SK-N-SH (cell line): ENCODE measurements at regions not wholly inside any gene's neighbourhood (a gene's known extent, or its start where the extent isn't known, plus 50 kb on each side); places are given as distances from the start of the nearest gene placed in this dataset.

Experiments used
- CTCF ChIA-PET: fragments of 300-600, 350-600 bp; formaldehyde crosslinking; extraction: SDS; loops from one replicate; lab custom pipeline; 2021; lab: Yijun Ruan, JAX
- POLR2A ChIA-PET: fragments of 350-600 bp; sonication (Branson Sonifier 250); formaldehyde crosslinking; extraction: SDS; loops from one replicate; lab custom pipeline; 2020; ENCODE audit warnings: antibody characterized with exemption, inconsistent platforms; lab: Yijun Ruan, JAX
- DNase-seq: peaks from one replicate; pipeline ENCODE4 v3.0.0; 2012
- H2AFZ ChIP-seq: fragments of 200-600 bp; sonication (generic); 2 replicates; pipeline ENCODE4 v1.8.1; 2016; ENCODE audit warnings: antibody characterized with exemption, mild to moderate bottlenecking, low read depth
- H3F3A ChIP-seq: fragments of 200-600 bp; sonication (generic); replicated peaks from 2 replicates; pipeline ENCODE3; 2016; ENCODE audit warnings: antibody characterized with exemption, mild to moderate bottlenecking; ENCODE audit not compliant: insufficient read depth
- H3K27ac ChIP-seq, 2 experiments: fragments of 200-500 bp in 1 of 2; fragments of 200-600 bp in 1 of 2; sonication (Bioruptor generic) in 1 of 2; sonication (generic), shearing (Covaris generic) in 1 of 2; 2 replicates each; pipeline versions ENCODE4 v1.5.1 to v1.6.1; 2014 to 2016; ENCODE audit warnings: low read depth in 2 of 2, inconsistent platforms in 1 of 2, low read length in 1 of 2, mild to moderate bottlenecking in 1 of 2, mixed read lengths in 1 of 2
- H3K27me3 ChIP-seq: fragments of 200-600 bp; sonication (generic), shearing (Covaris generic); 2 replicates; pipeline ENCODE4 v1.6.1; 2016; ENCODE audit warnings: mixed run types; ENCODE audit not compliant: insufficient read depth
- H3K36me3 ChIP-seq, 2 experiments: fragments of 200-500 bp in 1 of 2; fragments of 200-600 bp in 1 of 2; sonication (Bioruptor generic) in 1 of 2; sonication (generic) in 1 of 2; replicated peaks in 1 of 2; 2 replicates each; pipeline versions ENCODE3 to v1.5.1; 2014 to 2016; ENCODE audit warnings: low read length in 1 of 2, mild to moderate bottlenecking in 1 of 2; ENCODE audit not compliant: insufficient read depth in 2 of 2, control insufficient read depth in 1 of 2
- H3K4me1 ChIP-seq, 2 experiments: fragments of 200-500 bp in 1 of 2; fragments of 200-600 bp in 1 of 2; sonication (Bioruptor generic) in 1 of 2; sonication (generic), shearing (Covaris generic) in 1 of 2; 2 replicates each; pipeline versions ENCODE4 v1.5.1 to v1.6.1; 2014 to 2016; ENCODE audit warnings: low read depth in 1 of 2, low read length in 1 of 2, mixed run types in 1 of 2; ENCODE audit not compliant: insufficient read depth in 2 of 2, control insufficient read depth in 1 of 2
- H3K4me2 ChIP-seq: fragments of 200-600 bp; sonication (generic), shearing (Covaris generic); 2 replicates; pipeline ENCODE4 v1.6.1; 2017; ENCODE audit warnings: mixed run types
- H3K4me3 ChIP-seq, 2 experiments: fragments of 200-500 bp in 1 of 2; fragments of 200-600 bp in 1 of 2; sonication (Bioruptor generic) in 1 of 2; sonication (generic), shearing (Covaris generic) in 1 of 2; 2 replicates each; pipeline versions ENCODE4 v1.5.1 to v1.8.1; 2014 to 2016; ENCODE audit warnings: low read depth in 2 of 2, inconsistent platforms in 1 of 2, low read length in 1 of 2, mild to moderate bottlenecking in 1 of 2, mixed read lengths in 1 of 2, moderate library complexity in 1 of 2
- H3K79me2 ChIP-seq: fragments of 200-600 bp; sonication (generic); 2 replicates; pipeline ENCODE4 v1.8.1; 2017; ENCODE audit warnings: mild to moderate bottlenecking; ENCODE audit not compliant: insufficient read depth
- H3K9ac ChIP-seq: fragments of 200-600 bp; sonication (generic); 2 replicates; pipeline ENCODE4 v1.6.1; 2017; ENCODE audit warnings: mixed run types
- H3K9me2 ChIP-seq: fragments of 200-600 bp; sonication (generic); 2 replicates; pipeline ENCODE4 v1.6.1; 2017; ENCODE audit warnings: mixed run types
- H3K9me3 ChIP-seq: fragments of 200-600 bp; sonication (generic); 2 replicates; pipeline ENCODE4 v1.6.1; 2017; ENCODE audit warnings: mixed run types, mild to moderate bottlenecking, moderate library complexity
- H4K20me1 ChIP-seq: fragments of 200-600 bp; sonication (generic); 2 replicates; pipeline ENCODE4 v1.6.1; 2017; ENCODE audit warnings: mild to moderate bottlenecking, mixed run types; ENCODE audit not compliant: insufficient read depth
- CTCF ChIP-seq: fragments of 200-600 bp; sonication (generic); IDR thresholded peaks from 2 replicates; pipeline ENCODE4 v1.6.1; 2017; ENCODE audit warnings: antibody characterized with exemption, mild to moderate bottlenecking, moderate library complexity
- FOSL2 ChIP-seq: IDR thresholded peaks from 2 replicates; pipeline ENCODE4 v1.4.0; 2012; ENCODE audit warnings: low read depth, mild to moderate bottlenecking, moderate library complexity, borderline replicate concordance
- FOXM1 ChIP-seq: IDR thresholded peaks from 2 replicates; pipeline ENCODE4 v1.4.0; 2012; ENCODE audit warnings: low read depth, mild to moderate bottlenecking
- GATA2 ChIP-seq: sonication (generic); formaldehyde crosslinking; IDR thresholded peaks from 2 replicates; pipeline ENCODE4 v1.5.0; 2020; ENCODE audit warnings: mild to moderate bottlenecking, missing genetic modification reagents
- IRF3 ChIP-seq: fragments of 150-350 bp; IDR thresholded peaks from 2 replicates; pipeline ENCODE4 v1.6.1; 2016; ENCODE audit warnings: mild to moderate bottlenecking, low read depth, low read length
- JUND ChIP-seq: IDR thresholded peaks from 2 replicates; pipeline ENCODE4 v1.4.0; 2012
- NRF1 ChIP-seq: IDR thresholded peaks from 2 replicates; pipeline ENCODE4 v1.6.1; 2012; ENCODE audit warnings: low read depth, mild to moderate bottlenecking, low read length
- PBX3 ChIP-seq: IDR thresholded peaks from 2 replicates; pipeline ENCODE4; 2012
- REST ChIP-seq: IDR thresholded peaks from 2 replicates; pipeline ENCODE4 v1.6.1; 2012; ENCODE audit warnings: mild to moderate bottlenecking, low read depth, low read length, moderate library complexity
- RFX5 ChIP-seq: IDR thresholded peaks from 2 replicates; pipeline ENCODE4 v1.6.1; 2012; ENCODE audit warnings: mild to moderate bottlenecking, improper control_type of control experiment, low read length
- RXRA ChIP-seq: IDR thresholded peaks from 2 replicates; pipeline ENCODE4 v1.4.0; 2012; ENCODE audit warnings: low read depth, mild to moderate bottlenecking, borderline replicate concordance
- SMC3 ChIP-seq: IDR thresholded peaks from 2 replicates; pipeline ENCODE4 v1.6.1; 2012; ENCODE audit warnings: low read depth, low read length, improper control_type of control experiment
- TCF12 ChIP-seq: IDR thresholded peaks from 2 replicates; pipeline ENCODE4 v1.4.0; 2012
- TEAD4 ChIP-seq: IDR thresholded peaks from 2 replicates; pipeline ENCODE4 v1.4.0; 2012; ENCODE audit warnings: mild to moderate bottlenecking, borderline replicate concordance; ENCODE audit not compliant: insufficient read depth
- YY1 ChIP-seq: IDR thresholded peaks from 2 replicates; pipeline ENCODE4 v1.4.0; 2012; ENCODE audit warnings: low read depth, mild to moderate bottlenecking
- WGBS: methylation state at CpG from one replicate; pipeline ENCODE4 v1.1.6; 2017; ENCODE audit warnings: low lambda C conversion rate; 5-methylcytosine and 5-hydroxymethylcytosine counted together

- TF ChIP-seq REST (no peak), FOXM1 (no peak), IRF3 (no peak)
Observed at GRCh38 chr11:112839051-112839450, 122.2 kb upstream of the NCAM1 start (continued).

GRCh38 chr11:112841729-112842128 is 119.5 kb upstream of the NCAM1 start:
- no peaks in the 10 kb centered on the region for H3K36me3 ChIP-seq
- no peak for DNase-seq
- CTCF ChIA-PET = no interaction called here
- 32% methylated on average over 3 of the region's 3 CpGs for WGBS
- no peak overlapping the region for H3K4me3 ChIP-seq
- H4K20me1 ChIP-seq = no peaks in the 10 kb centered on the region
- no peaks in the 10 kb centered on the region for H3K9me2 ChIP-seq
- no peak overlapping the region for H2AFZ ChIP-seq
- H3K4me2 ChIP-seq = no peak overlapping the region
- no peak overlapping the region for H3K9ac ChIP-seq
- no peaks in the 10 kb centered on the region for H3F3A ChIP-seq
- TF ChIP-seq RFX5 (no peak), TCF12 (no peak), JUND (no peak), YY1 (no peak), FOSL2 (no peak)
- TF ChIP-seq, all 33 proteins: peak for 0
- no peaks in the 10 kb centered on the region for H3K79me2 ChIP-seq
- H3K27me3 ChIP-seq = no peaks in the 10 kb centered on the region
- no peaks in the 10 kb centered on the region for H3K9me3 ChIP-seq
- H3K4me1 ChIP-seq = peaks cover 0 to 16% of the 10 kb centered on the region in 2 experiments; a peak in 1 of 4 replicates
- no peak overlapping the region for H3K27ac ChIP-seq
- POLR2A ChIA-PET = no interaction called here

- H3F3A ChIP-seq = no peaks in the 10 kb centered on the region
- H2AFZ ChIP-seq = no peak overlapping the region
- no peaks in the 10 kb centered on the region for H3K9me2 ChIP-seq
- POLR2A ChIA-PET = no interaction called here
- H3K36me3 ChIP-seq = no peaks in the 10 kb centered on the region
- no peaks in the 10 kb centered on the region for H3K27me3 ChIP-seq
- H3K27ac ChIP-seq = no peak overlapping the region
- WGBS = 54% methylated on average over 3 of the region's 4 CpGs
- H3K4me2 ChIP-seq = no peak overlapping the region
- no peak overlapping the region for H3K9ac ChIP-seq
- CTCF ChIA-PET = interaction anchor here (1.0 kb wide), 1 partner anchor 23 kb away, joined by 3 read pairs; no protein-coding TSS in a partner anchor
- H3K4me3 ChIP-seq = no peak overlapping the region
- DNase-seq = no peak
- H4K20me1 ChIP-seq = no peaks in the 10 kb centered on the region
- H3K79me2 ChIP-seq = no peaks in the 10 kb centered on the region
- H3K4me1 ChIP-seq = peaks cover 0 to 12% of the 10 kb centered on the region in 2 experiments; a peak in 1 of 4 replicates
- no peaks in the 10 kb centered on the region for H3K9me3 ChIP-seq
- TF ChIP-seq PBX3 (no peak), NRF1 (no peak), CTCF (no peak), REST (no peak), SMC3 (no peak), FOXM1 (no peak), RXRA (no peak), RFX5 (no peak), TEAD4 (no peak), GATA2 (CRISPR knock-in tag) (no peak)
Observed at GRCh38 chr11:112842151-112842550, 119.1 kb upstream of the NCAM1 start.
